Right atrium auricular region (tissue), 2 donors: ENCODE measurements at regions not wholly inside any gene's neighbourhood (a gene's known extent, or its start where the extent isn't known, plus 50 kb on each side); places are given as distances from the start of the nearest gene placed in this dataset.
"Not testable (repeated sequence)": the region's sequence is repeated elsewhere in the genome, so short reads cannot be mapped to it uniquely, and the experiment has no call there.

Experiments used
- DNase-seq: peaks from one replicate; pipeline ENCODE4 v3.0.0-alpha.2; 2019; ENCODE audit warnings: low spot score
- H3K27ac ChIP-seq, 2 donors: fragments of 200-600 bp; sonication (generic); 1 replicate in 1 of 2; 2 replicates in 1 of 2; pipeline ENCODE4 v1.5.1; 2016 to 2019
- H3K27me3 ChIP-seq, 2 donors: fragments of 200-600 bp; sonication (generic); one replicate each; pipeline versions ENCODE4 v1.5.1 to v1.6.0; 2017 to 2019
- H3K36me3 ChIP-seq: fragments of 200-600 bp; sonication (generic); one replicate; pipeline ENCODE4 v1.5.1; 2016
- H3K4me1 ChIP-seq, 2 donors: fragments of 200-600 bp; sonication (generic); one replicate each; pipeline versions ENCODE4 v1.5.1 to v1.6.0; 2017 to 2019
- H3K4me3 ChIP-seq, 2 donors: fragments of 200-600 bp; sonication (generic); 1 replicate in 1 of 2; 2 replicates in 1 of 2; pipeline ENCODE4 v1.5.1; 2017 to 2019; ENCODE audit warnings: mild to moderate bottlenecking in 1 of 2, moderate library complexity in 1 of 2
- H3K9me3 ChIP-seq, 2 donors: fragments of 200-600 bp; sonication (generic); one replicate each; pipeline ENCODE4 v1.5.1; 2019

DNA sequence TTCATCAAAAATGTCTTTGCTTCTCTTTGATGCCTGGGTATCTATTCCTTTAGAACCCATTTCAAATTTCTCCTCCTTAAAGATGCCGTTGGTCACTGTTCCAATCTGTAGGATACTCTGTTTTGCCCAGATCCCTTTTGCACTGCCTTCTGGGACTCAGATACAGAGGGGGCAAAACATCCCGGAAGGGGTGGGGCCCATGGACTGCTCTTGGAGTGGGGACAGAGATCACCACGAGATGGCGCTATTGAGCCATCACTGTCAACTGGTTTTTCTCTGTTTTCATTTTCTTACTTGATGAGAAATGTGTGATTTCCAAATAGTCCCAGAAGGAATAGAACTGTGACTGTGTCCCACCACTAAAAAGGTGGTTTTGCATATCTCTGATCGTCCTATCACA lies 151.8 kb downstream of the NPIPA7 start:
- H3K4me1 ChIP-seq, H3K27ac ChIP-seq, H3K27me3 ChIP-seq, DNase-seq, H3K36me3 ChIP-seq, H3K9me3 ChIP-seq, H3K4me3 ChIP-seq: not testable (repeated sequence)

DNA sequence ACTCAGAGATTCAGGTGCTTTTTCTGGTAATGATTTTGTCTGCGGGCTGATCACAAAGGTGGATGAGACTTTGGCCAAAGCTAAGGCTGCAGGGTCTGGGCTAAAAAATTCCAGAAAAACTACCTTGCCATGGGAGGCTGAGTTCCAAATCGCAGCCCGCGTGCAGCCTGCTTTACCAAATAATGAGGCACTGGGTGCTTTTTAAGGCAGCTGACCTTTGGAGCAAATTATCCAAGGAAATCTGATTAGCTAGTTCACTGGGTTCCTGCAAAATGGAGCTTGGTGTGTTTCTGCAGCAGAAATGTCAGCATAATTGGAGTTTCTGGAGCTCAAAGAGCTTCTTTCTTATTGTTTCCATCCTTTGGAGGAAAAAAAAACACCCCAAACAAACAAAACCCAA lies 156.6 kb downstream of the NPIPA7 start:
- H3K27me3 ChIP-seq, DNase-seq, H3K27ac ChIP-seq, H3K4me3 ChIP-seq, H3K36me3 ChIP-seq, H3K9me3 ChIP-seq, H3K4me1 ChIP-seq: not testable (repeated sequence)

GRCh38 chr16:16536151-16536550 lies 157.2 kb downstream of the NPIPA7 start:
- not testable (repeated sequence) for H3K9me3 ChIP-seq, H3K4me3 ChIP-seq, H3K36me3 ChIP-seq, DNase-seq, H3K27me3 ChIP-seq, H3K27ac ChIP-seq, H3K4me1 ChIP-seq

- not testable (repeated sequence) for DNase-seq, H3K4me1 ChIP-seq, H3K4me3 ChIP-seq, H3K27me3 ChIP-seq, H3K9me3 ChIP-seq, H3K36me3 ChIP-seq, H3K27ac ChIP-seq
These were observed 170.8 kb downstream of the NPIPA7 start for GRCh38 chr16:16549710-16550109.

DNA sequence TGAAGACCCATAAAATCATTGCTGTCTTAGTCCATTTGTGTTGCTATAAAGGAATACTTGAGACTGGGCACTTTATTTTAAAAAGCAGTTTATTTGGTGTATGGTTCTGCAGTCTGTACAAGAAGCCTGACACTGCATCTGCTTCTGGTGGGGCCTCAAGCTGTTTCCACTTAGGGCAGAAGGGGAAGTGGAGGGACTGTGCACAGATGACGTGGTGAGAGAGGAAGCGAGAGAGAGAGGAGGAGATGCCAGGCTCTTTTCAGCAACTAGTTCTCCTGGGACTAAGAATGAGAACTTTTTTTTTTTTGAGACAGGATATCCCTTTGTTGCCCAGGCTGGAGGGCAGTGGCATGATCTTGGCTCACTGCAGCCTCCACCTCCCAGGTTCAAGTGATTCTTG lies 171.9 kb downstream of the NPIPA7 start:
- DNase-seq, H3K27ac ChIP-seq, H3K4me3 ChIP-seq, H3K4me1 ChIP-seq, H3K9me3 ChIP-seq, H3K27me3 ChIP-seq, H3K36me3 ChIP-seq: not testable (repeated sequence)

DNA sequence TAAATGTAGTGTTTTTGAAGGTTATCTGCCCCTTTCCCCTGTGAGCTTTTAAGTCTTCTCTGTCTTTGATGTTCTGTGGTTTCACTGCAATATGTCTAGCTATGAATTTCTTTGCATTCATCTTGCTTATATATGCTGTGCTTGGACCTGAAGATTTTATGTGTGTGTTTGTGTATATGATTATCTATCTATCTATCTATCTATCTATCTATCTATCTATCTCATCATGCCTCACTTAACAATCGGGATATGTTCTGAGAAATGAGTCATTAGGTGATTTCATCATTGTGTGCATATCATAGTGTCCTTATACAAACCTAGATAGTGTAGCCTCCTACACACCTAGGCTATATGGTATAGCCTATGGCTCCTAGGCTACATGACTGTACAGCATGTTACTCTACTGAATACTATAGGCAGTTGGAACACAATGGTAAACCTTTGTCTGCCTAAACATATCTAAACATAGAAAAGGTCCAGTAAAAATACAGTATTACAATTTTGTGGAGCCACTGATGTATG lies 173.9 kb downstream of the NPIPA7 start:
- not testable (repeated sequence) for DNase-seq, H3K4me3 ChIP-seq

DNA sequence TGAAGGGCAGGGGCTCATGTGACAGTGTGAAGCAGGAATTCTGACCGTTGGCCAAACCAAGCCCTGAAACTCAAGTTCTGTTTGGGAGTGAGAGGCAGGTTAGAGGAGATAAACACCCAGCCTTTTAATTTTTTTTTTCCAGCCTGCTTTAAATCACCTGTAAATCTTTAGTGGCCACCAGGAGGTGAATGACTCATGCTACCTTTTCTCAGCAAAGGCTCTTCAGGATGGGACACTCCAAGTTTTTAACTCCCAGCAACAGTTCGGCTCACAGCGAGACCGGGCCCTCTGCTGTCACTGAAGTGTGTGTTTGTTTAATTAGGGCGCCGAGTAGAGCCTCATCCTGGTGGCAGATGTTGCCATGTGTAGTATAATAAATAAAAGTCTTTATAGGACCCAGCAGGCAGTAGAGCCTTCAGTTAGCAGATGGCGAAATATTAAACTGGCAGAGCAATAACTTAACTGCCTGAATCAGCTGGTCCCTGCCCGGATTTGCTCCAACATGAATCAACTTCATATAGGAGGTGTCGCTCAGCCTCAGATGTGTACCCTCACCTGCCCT lies 180.3 kb downstream of the NPIPA7 start:
- not testable (repeated sequence) for H3K27ac ChIP-seq, H3K4me1 ChIP-seq, H3K36me3 ChIP-seq, H3K4me3 ChIP-seq, DNase-seq, H3K9me3 ChIP-seq, H3K27me3 ChIP-seq

More for the DNA sequence above, 173.9 kb downstream of the NPIPA7 start:
- H3K36me3 ChIP-seq, H3K27ac ChIP-seq, H3K9me3 ChIP-seq, H3K4me1 ChIP-seq, H3K27me3 ChIP-seq: not testable (repeated sequence)

GRCh38 chr16:16561532-16561931 lies 182.6 kb downstream of the NPIPA7 start:
- H3K4me1 ChIP-seq, H3K27ac ChIP-seq, H3K4me3 ChIP-seq, DNase-seq, H3K9me3 ChIP-seq, H3K27me3 ChIP-seq, H3K36me3 ChIP-seq: not testable (repeated sequence)

DNA sequence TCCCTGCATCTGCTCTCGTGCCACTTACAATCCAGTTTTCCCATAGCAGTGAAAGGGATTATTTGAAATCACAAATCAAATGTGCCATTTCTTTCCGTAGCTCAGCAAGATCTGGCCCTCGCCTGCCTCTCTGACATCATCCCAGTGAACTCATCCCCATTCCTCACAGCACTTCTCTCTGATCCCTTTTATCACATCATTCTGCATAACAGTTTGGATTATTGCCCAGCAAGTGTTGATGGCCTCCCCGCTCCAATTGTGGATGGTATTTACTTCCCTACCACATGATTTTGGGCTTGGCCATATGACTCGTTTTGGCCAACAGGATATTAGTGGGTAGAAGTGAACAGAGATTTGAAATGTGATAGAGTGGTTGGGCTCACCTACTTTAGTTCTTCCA lies 185.0 kb downstream of the NPIPA7 start:
- not testable (repeated sequence) for H3K36me3 ChIP-seq, DNase-seq, H3K4me1 ChIP-seq, H3K4me3 ChIP-seq, H3K27me3 ChIP-seq, H3K27ac ChIP-seq, H3K9me3 ChIP-seq

DNA sequence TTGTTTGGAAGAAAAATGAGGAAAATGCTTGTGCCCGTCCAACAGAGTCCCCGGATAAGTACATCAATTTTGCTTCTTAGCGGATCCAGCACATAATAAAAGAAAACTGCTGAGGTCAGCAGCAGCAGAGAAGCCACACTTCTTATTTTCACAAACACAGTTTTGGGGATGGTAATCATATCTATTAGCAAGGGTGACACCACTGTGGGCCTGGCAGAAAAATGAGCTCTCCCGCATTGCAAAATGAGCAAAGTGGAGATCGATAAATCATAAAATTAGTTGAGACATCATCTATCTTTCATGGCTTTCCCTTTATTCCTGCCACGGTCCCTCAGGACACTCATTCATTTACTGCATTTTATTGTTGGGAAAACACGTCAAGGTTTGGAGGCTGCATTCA lies 186.4 kb downstream of the NPIPA7 start:
- not testable (repeated sequence) for H3K4me1 ChIP-seq, H3K27me3 ChIP-seq, H3K9me3 ChIP-seq, H3K27ac ChIP-seq, DNase-seq, H3K36me3 ChIP-seq, H3K4me3 ChIP-seq

DNA sequence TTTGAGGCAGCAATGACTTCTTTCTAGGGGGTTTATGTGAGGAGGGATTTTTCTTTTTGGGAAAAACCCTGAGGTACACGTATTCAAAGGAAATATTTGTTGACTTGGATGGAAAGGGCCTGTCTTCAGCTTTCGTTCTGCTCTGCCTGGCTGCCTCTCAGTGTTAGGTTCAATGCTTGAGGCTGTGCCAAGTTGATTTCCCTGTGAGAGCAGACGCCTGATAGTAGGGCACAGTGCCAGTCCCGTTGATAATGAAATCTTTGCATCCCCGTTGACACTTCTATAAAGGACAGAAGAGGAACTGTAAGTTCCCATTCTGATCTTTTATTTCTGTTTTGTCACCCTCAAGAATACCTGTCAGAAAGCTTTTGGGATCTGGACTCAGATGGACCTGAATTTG lies 191.1 kb downstream of the NPIPA7 start:
- not testable (repeated sequence) for H3K27me3 ChIP-seq, H3K4me3 ChIP-seq, H3K27ac ChIP-seq, DNase-seq, H3K36me3 ChIP-seq, H3K9me3 ChIP-seq, H3K4me1 ChIP-seq

DNA sequence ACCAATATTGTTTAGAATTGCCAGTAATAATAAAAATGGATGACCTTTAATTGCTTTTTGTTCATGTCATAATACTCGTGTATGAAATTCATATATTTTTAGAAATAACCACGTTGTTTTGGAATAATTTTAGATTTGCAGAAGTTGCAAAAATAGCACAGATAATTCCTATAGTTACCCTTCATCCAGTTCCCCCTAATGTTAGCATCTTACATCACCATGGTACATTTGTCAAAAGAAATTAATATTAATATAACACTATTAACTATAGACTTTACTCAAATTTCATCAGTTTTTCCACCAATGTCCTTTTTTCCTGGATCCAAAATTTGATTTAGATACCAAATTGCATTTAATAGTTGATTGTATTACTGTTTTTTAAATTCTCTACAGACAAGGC lies 191.9 kb downstream of the NPIPA7 start:
- H3K9me3 ChIP-seq, H3K27ac ChIP-seq, DNase-seq, H3K4me1 ChIP-seq, H3K36me3 ChIP-seq, H3K4me3 ChIP-seq, H3K27me3 ChIP-seq: not testable (repeated sequence)

- H3K4me3 ChIP-seq, H3K9me3 ChIP-seq, DNase-seq, H3K27me3 ChIP-seq, H3K36me3 ChIP-seq, H3K4me1 ChIP-seq, H3K27ac ChIP-seq: not testable (repeated sequence)
These were observed 193.3 kb downstream of the NPIPA7 start for GRCh38 chr16:16572130-16572774.

DNA sequence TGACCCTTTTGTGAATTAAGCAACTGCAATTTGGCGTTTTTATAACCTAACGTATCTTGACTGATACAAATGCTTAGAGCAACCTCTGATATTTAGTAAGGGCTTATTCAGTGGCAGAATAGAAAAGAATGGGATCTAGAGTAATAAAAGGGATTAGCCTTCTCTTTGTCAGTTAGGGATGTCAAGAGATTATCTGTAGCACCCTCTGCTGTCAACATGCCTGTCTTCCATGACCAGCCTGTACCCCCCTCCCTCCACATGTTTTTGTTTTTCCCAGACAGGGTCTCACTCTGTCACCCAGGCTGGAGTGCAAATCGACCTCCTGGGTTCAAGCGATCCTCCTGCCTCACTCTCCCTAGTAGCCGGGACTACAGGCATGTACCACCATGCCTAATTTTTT lies 198.1 kb downstream of the NPIPA7 start:
- H3K4me1 ChIP-seq: not testable (repeated sequence)

More for the DNA sequence above, 198.1 kb downstream of the NPIPA7 start:
- not testable (repeated sequence) for DNase-seq, H3K4me3 ChIP-seq, H3K27ac ChIP-seq, H3K9me3 ChIP-seq, H3K36me3 ChIP-seq, H3K27me3 ChIP-seq
